Smooth muscle cell (in vitro differentiated cells): ENCODE measurements at regions not wholly inside any gene's neighbourhood (a gene's known extent, or its start where the extent isn't known, plus 50 kb on each side); places are given as distances from the start of the nearest gene placed in this dataset.
"Not testable (repeated sequence)": the region's sequence is repeated elsewhere in the genome, so short reads cannot be mapped to it uniquely, and the experiment has no call there.

Experiments
- DNase-seq: peaks from one replicate; lab custom pipeline; 2025; ENCODE audit not compliant: unreplicated experiment; lab: John Stamatoyannopoulos, UW
- H2AFZ ChIP-seq: fragments of 200-600 bp; sonication (generic); 2 replicates; pipeline ENCODE4 v1.6.0; 2016; ENCODE audit warnings: antibody characterized with exemption, low read depth, mild to moderate bottlenecking
- H3F3A ChIP-seq: fragments of 200-600 bp; sonication (generic); 2 replicates; pipeline ENCODE4 v1.6.0; 2017; ENCODE audit warnings: antibody characterized with exemption, low read depth
- H3K27ac ChIP-seq: fragments of 200-600 bp; sonication (generic); 2 replicates; pipeline ENCODE4 v1.5.1; 2016; ENCODE audit warnings: low read depth, mild to moderate bottlenecking
- H3K27me3 ChIP-seq: fragments of 200-600 bp; sonication (generic); 2 replicates; pipeline ENCODE4 v1.6.1; 2016; ENCODE audit warnings: low read depth, mild to moderate bottlenecking
- H3K36me3 ChIP-seq: fragments of 200-600 bp; sonication (generic); 2 replicates; pipeline ENCODE4 v1.5.1; 2016; ENCODE audit warnings: low read depth
- H3K4me1 ChIP-seq: fragments of 200-600 bp; sonication (generic); 2 replicates; pipeline ENCODE4 v1.5.1; 2016; ENCODE audit warnings: low read depth
- H3K4me2 ChIP-seq: fragments of 200-600 bp; sonication (generic); 2 replicates; pipeline ENCODE4 v1.6.0; 2016; ENCODE audit warnings: mild to moderate bottlenecking
- H3K4me3 ChIP-seq: fragments of 200-600 bp; sonication (generic); 2 replicates; pipeline ENCODE4 v1.5.1; 2016; ENCODE audit warnings: mild to moderate bottlenecking
- H3K79me2 ChIP-seq: fragments of 200-600 bp; sonication (generic); 2 replicates; pipeline ENCODE4 v1.6.0; 2016; ENCODE audit warnings: low read depth, mild to moderate bottlenecking
- H3K9ac ChIP-seq: fragments of 200-600 bp; sonication (generic); 2 replicates; pipeline ENCODE4 v1.6.0; 2016; ENCODE audit warnings: low read depth
- H3K9me3 ChIP-seq: fragments of 200-600 bp; sonication (generic); replicated peaks from 2 replicates; pipeline ENCODE4 v1.5.1; 2016; ENCODE audit warnings: low read depth
- H4K20me1 ChIP-seq: fragments of 200-600 bp; sonication (generic); 2 replicates; pipeline ENCODE4 v1.6.0; 2016; ENCODE audit warnings: low read depth
- CTCF ChIP-seq: fragments of 200-600 bp; sonication (generic); IDR thresholded peaks from 2 replicates; pipeline ENCODE4 v1.5.1; 2017; ENCODE audit warnings: borderline replicate concordance, mild to moderate bottlenecking, antibody characterized with exemption; ENCODE audit not compliant: insufficient read depth, poor library complexity, severe bottlenecking
- WGBS: methylation state at CpG from one replicate; pipeline ENCODE4 v1.1.7; 2016; ENCODE audit warnings: low lambda C conversion rate; 5-methylcytosine and 5-hydroxymethylcytosine counted together

- DNase-seq, result no peak
- WGBS, result 71% methylated on average over 6 of the region's 6 CpGs
- H3K4me3 ChIP-seq, result no peak overlapping the region
- no peaks in the 10 kb centered on the region for H3K36me3 ChIP-seq
- no peaks in the 10 kb centered on the region for H3K79me2 ChIP-seq
- H3K9ac ChIP-seq, result no peak overlapping the region
- H3K9me3 ChIP-seq, result no peaks in the 10 kb centered on the region
- TF ChIP-seq CTCF, result no peak
- no peaks in the 10 kb centered on the region for H4K20me1 ChIP-seq
- no peak overlapping the region for H3K27ac ChIP-seq
- H3K27me3 ChIP-seq, result no peaks in the 10 kb centered on the region
- no peaks in the 10 kb centered on the region for H3F3A ChIP-seq
- no peak overlapping the region for H2AFZ ChIP-seq
- no peak overlapping the region for H3K4me2 ChIP-seq
- H3K4me1 ChIP-seq, result no peaks in the 10 kb centered on the region
Measured at GRCh38 chr16:6694636-6695035, 638.0 kb upstream of the RBFOX1 start.

DNA sequence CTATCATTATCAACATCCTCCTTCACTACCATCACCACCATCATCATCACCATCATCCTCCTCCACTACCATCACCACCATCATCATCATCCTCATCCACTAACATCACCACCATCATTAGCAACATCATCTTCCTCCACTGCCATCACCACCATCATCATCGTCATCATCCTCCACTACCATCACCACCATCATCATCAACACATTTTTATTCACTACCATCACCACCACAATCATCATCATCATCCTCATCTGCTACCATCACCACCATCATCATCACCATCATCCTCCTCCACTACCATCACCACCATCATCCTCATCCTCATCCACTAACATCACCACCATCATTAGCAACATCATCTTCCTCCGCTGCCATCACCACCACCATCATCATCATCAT lies 639.2 kb upstream of the RBFOX1 start:
- H3K9me3 ChIP-seq, H3K4me1 ChIP-seq, DNase-seq, H3K27me3 ChIP-seq, H4K20me1 ChIP-seq, H3K4me2 ChIP-seq, H3K4me3 ChIP-seq, H3F3A ChIP-seq, H3K27ac ChIP-seq, H3K36me3 ChIP-seq, H3K79me2 ChIP-seq, H3K9ac ChIP-seq, H2AFZ ChIP-seq: not testable (repeated sequence)
- 94% methylated on average over 2 of the region's 2 CpGs for WGBS

GRCh38 chr16:6692874-6693273 lies 639.8 kb upstream of the RBFOX1 start:
- TF ChIP-seq CTCF, result no peak

DNA sequence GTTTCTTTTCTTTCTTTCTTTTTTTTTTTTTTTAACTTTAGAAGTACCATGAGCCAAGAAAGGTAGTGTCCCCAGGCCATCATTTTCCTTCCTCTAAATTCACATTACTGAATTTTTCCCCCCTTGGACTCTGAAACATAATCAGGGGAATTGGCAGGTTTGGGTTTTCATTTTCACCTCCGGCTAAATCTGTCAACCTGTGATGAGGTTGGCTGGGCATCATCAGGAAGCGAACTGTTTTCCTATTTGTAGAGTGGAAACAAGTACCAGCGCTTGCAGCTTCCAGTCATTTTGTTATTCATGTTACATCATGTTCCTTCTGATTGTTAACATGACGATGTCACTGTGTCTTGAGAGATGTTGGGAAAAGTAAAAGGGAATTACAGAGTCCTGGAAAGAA lies 641.9 kb upstream of the RBFOX1 start:
- no peak overlapping the region for H3K9ac ChIP-seq
- 88% methylated on average over 4 of the region's 4 CpGs for WGBS
- no peak overlapping the region for H3K4me3 ChIP-seq
- no peak for DNase-seq
- H3F3A ChIP-seq, result no peaks in the 10 kb centered on the region
- no peaks in the 10 kb centered on the region for H3K27me3 ChIP-seq
- H3K79me2 ChIP-seq, result no peaks in the 10 kb centered on the region
- H3K4me1 ChIP-seq, result no peaks in the 10 kb centered on the region
- no peak overlapping the region for H3K4me2 ChIP-seq
- H2AFZ ChIP-seq, result no peak overlapping the region
- H3K36me3 ChIP-seq, result no peaks in the 10 kb centered on the region
- no peak for TF ChIP-seq CTCF
- no peak overlapping the region for H3K27ac ChIP-seq
- H4K20me1 ChIP-seq, result no peaks in the 10 kb centered on the region
- H3K9me3 ChIP-seq, result no peaks in the 10 kb centered on the region

More at GRCh38 chr16:6692874-6693273, 639.8 kb upstream of the RBFOX1 start:
- Histone ChIP-seq H3K36me3 (no peaks in the 10 kb centered on the region), H3K27ac (no peak overlapping the region), H4K20me1 (no peaks in the 10 kb centered on the region), H3K9ac (no peak overlapping the region), H2AFZ (no peak overlapping the region), H3K79me2 (no peaks in the 10 kb centered on the region), H3K4me3 (no peak overlapping the region), H3K4me2 (no peak overlapping the region), H3K4me1 (no peaks in the 10 kb centered on the region), H3K27me3 (no peaks in the 10 kb centered on the region), H3K9me3 (no peaks in the 10 kb centered on the region), H3F3A (no peaks in the 10 kb centered on the region)
- no peak for DNase-seq
- 99% methylated on average over 5 of the region's 5 CpGs for WGBS
